ENCODE measurements at regions not wholly inside any gene's neighbourhood (a gene's known extent, or its start where the extent isn't known, plus 50 kb on each side); places are given as distances from the start of the nearest gene placed in this dataset.

GRCh38 chr14:84037593-84037992 lies 1492.4 kb upstream of the FLRT2 start:
- ATAC-seq (ENCODE audit: low FRiP score in 2 of 2) (no peak), DNase-seq (no peak)
- no peak for TF ChIP-seq POLR2AphosphoS5 (IDR thresholded peaks at IDR 0.05)
- TF ChIP-seq CTCF (IDR thresholded peaks at IDR 0.05), result no peak
- TF ChIP-seq POLR2A (IDR thresholded peaks at IDR 0.05), result no peak
- TF ChIP-seq EP300 (IDR thresholded peaks at IDR 0.05), result no peak
- no peak overlapping the region for H3K4me3 ChIP-seq
- 92 to 93% methylated on average over 4 of the region's 4 CpGs for WGBS, 2 donors
- no peak overlapping the region for H3K27ac ChIP-seq
- no peaks in the 10 kb centered on the region for H3K9me3 ChIP-seq
- no peaks in the 10 kb centered on the region for H3K27me3 ChIP-seq
- H3K4me1 ChIP-seq, result no peaks in the 10 kb centered on the region
- H3K36me3 ChIP-seq, result no peaks in the 10 kb centered on the region

- Histone ChIP-seq H3K27me3 (no peaks in the 10 kb centered on the region), H3K36me3 (no peaks in the 10 kb centered on the region), H3K27ac (no peak overlapping the region), H3K4me3 (no peak overlapping the region), H3K4me1 (no peaks in the 10 kb centered on the region), H3K9me3 (no peaks in the 10 kb centered on the region)
- 84% methylated on average over 3 of the region's 3 CpGs for WGBS, 2 donors
- no peak for TF ChIP-seq CTCF (IDR thresholded peaks at IDR 0.05)
- TF ChIP-seq POLR2A (IDR thresholded peaks at IDR 0.05), result no peak
- TF ChIP-seq POLR2AphosphoS5 (IDR thresholded peaks at IDR 0.05), result no peak
- no peak for TF ChIP-seq EP300 (IDR thresholded peaks at IDR 0.05)
- ATAC-seq (ENCODE audit: low FRiP score in 2 of 2) (no peak), DNase-seq (no peak)
Observed at GRCh38 chr14:84040101-84040500, 1489.8 kb upstream of the FLRT2 start.

- no peaks in the 10 kb centered on the region for H3K27me3 ChIP-seq
- no peak for TF ChIP-seq CTCF (IDR thresholded peaks at IDR 0.05)
- no peak for TF ChIP-seq POLR2A (IDR thresholded peaks at IDR 0.05)
- TF ChIP-seq EP300 (IDR thresholded peaks at IDR 0.05), result no peak
- TF ChIP-seq POLR2AphosphoS5 (IDR thresholded peaks at IDR 0.05), result no peak
- H3K27ac ChIP-seq, result no peak overlapping the region
- DNase-seq, result no peak
- no peak overlapping the region for H3K4me3 ChIP-seq
- no peaks in the 10 kb centered on the region for H3K4me1 ChIP-seq
- no peaks in the 10 kb centered on the region for H3K9me3 ChIP-seq
- ATAC-seq (ENCODE audit: low FRiP score in 2 of 2), result no peak
- no peaks in the 10 kb centered on the region for H3K36me3 ChIP-seq
- WGBS, 2 donors, result 97 to 100% methylated on average over 2 of the region's 2 CpGs
Observed at GRCh38 chr14:84041421-84041820, 1488.5 kb upstream of the FLRT2 start.

GRCh38 chr14:84042992-84043391 lies 1487.0 kb upstream of the FLRT2 start:
- no peaks in the 10 kb centered on the region for H3K4me1 ChIP-seq
- DNase-seq, result no peak
- 67 to 68% methylated on average over 1 of the region's 1 CpG for WGBS, 2 donors
- H3K4me3 ChIP-seq, result no peak overlapping the region
- no peak overlapping the region for H3K27ac ChIP-seq
- no peaks in the 10 kb centered on the region for H3K36me3 ChIP-seq
- no peak for ATAC-seq (ENCODE audit: low FRiP score in 2 of 2)
- TF ChIP-seq EP300 (IDR thresholded peaks at IDR 0.05), result no peak
- no peak for TF ChIP-seq CTCF (IDR thresholded peaks at IDR 0.05)
- no peak for TF ChIP-seq POLR2AphosphoS5 (IDR thresholded peaks at IDR 0.05)
- TF ChIP-seq POLR2A (IDR thresholded peaks at IDR 0.05), result no peak
- H3K9me3 ChIP-seq, result no peaks in the 10 kb centered on the region
- H3K27me3 ChIP-seq, result no peaks in the 10 kb centered on the region

- Histone ChIP-seq H3K9me3 (no peaks in the 10 kb centered on the region), H3K27ac (no peak overlapping the region), H3K4me1 (no peaks in the 10 kb centered on the region), H3K4me3 (no peak overlapping the region), H3K36me3 (no peaks in the 10 kb centered on the region), H3K27me3 (no peaks in the 10 kb centered on the region)
- ATAC-seq (ENCODE audit: low FRiP score in 2 of 2), result no peak
- 47 to 58% methylated on average over 3 of the region's 3 CpGs for WGBS, 2 donors
- no peak for TF ChIP-seq EP300 (IDR thresholded peaks at IDR 0.05)
- TF ChIP-seq POLR2AphosphoS5 (IDR thresholded peaks at IDR 0.05), result no peak
- TF ChIP-seq CTCF (IDR thresholded peaks at IDR 0.05), result no peak
- TF ChIP-seq POLR2A (IDR thresholded peaks at IDR 0.05), result no peak
- no peak for DNase-seq
Observed at GRCh38 chr14:84064316-84065125, 1465.4 kb upstream of the FLRT2 start.

Measured in upper lobe of left lung (tissue), 6 donors.